ENCODE measurements at regions not wholly inside any gene's neighbourhood (a gene's known extent, or its start where the extent isn't known, plus 50 kb on each side); places are given as distances from the start of the nearest gene placed in this dataset.

- Histone ChIP-seq H3K27ac (ENCODE audit: low read depth, low read length) (no peak overlapping the region), H3K9ac (ENCODE audit: low read depth, low read length) (no peak overlapping the region), H3K4me3 (ENCODE audit: low read depth, low read length) (no peak overlapping the region), H3K36me3 (ENCODE audit: control insufficient read depth, insufficient read depth, low read length) (no peaks in the 10 kb centered on the region), H3K27me3 (ENCODE audit: control insufficient read depth, insufficient read depth, low read length) (no peaks in the 10 kb centered on the region), H3K9me3 (ENCODE audit: control insufficient read depth, insufficient read depth, low read length) (no peaks in the 10 kb centered on the region), H3K4me1 (ENCODE audit: control insufficient read depth, insufficient read depth, low read length) (peaks cover 3% of the 10 kb centered on the region; the same call in 1 of the 2 replicates)
Measured at GRCh38 chr2:146801886-146802285, 1042.9 kb upstream of the ACVR2A start.

GRCh38 chr2:146786396-146786795 is 1058.4 kb upstream of the ACVR2A start:
- H3K4me3 ChIP-seq (ENCODE audit: low read depth, low read length) = no peak overlapping the region
- no peak overlapping the region for H3K27ac ChIP-seq (ENCODE audit: low read depth, low read length)
- H3K4me1 ChIP-seq (ENCODE audit: control insufficient read depth, insufficient read depth, low read length) = no peaks in the 10 kb centered on the region
- H3K9me3 ChIP-seq (ENCODE audit: control insufficient read depth, insufficient read depth, low read length) = peaks cover 19% of the 10 kb centered on the region
- H3K9ac ChIP-seq (ENCODE audit: low read depth, low read length) = no peak overlapping the region
- no peaks in the 10 kb centered on the region for H3K27me3 ChIP-seq (ENCODE audit: control insufficient read depth, insufficient read depth, low read length)
- H3K36me3 ChIP-seq (ENCODE audit: control insufficient read depth, insufficient read depth, low read length) = no peaks in the 10 kb centered on the region

- H3K27ac ChIP-seq (ENCODE audit: low read depth, low read length) = no peak overlapping the region
- no peak overlapping the region for H3K4me3 ChIP-seq (ENCODE audit: low read depth, low read length)
- H3K9me3 ChIP-seq (ENCODE audit: control insufficient read depth, insufficient read depth, low read length) = peaks cover 19% of the 10 kb centered on the region
- H3K27me3 ChIP-seq (ENCODE audit: control insufficient read depth, insufficient read depth, low read length) = no peaks in the 10 kb centered on the region
- no peaks in the 10 kb centered on the region for H3K4me1 ChIP-seq (ENCODE audit: control insufficient read depth, insufficient read depth, low read length)
- H3K9ac ChIP-seq (ENCODE audit: low read depth, low read length) = no peak overlapping the region
- no peaks in the 10 kb centered on the region for H3K36me3 ChIP-seq (ENCODE audit: control insufficient read depth, insufficient read depth, low read length)
Measured at GRCh38 chr2:146785101-146785500, 1059.7 kb upstream of the ACVR2A start.

- Histone ChIP-seq H3K27me3 (ENCODE audit: control insufficient read depth, insufficient read depth, low read length) (no peaks in the 10 kb centered on the region), H3K4me3 (ENCODE audit: low read depth, low read length) (no peak overlapping the region), H3K9me3 (ENCODE audit: control insufficient read depth, insufficient read depth, low read length) (peaks cover 19% of the 10 kb centered on the region), H3K36me3 (ENCODE audit: control insufficient read depth, insufficient read depth, low read length) (no peaks in the 10 kb centered on the region), H3K9ac (ENCODE audit: low read depth, low read length) (no peak overlapping the region), H3K4me1 (ENCODE audit: control insufficient read depth, insufficient read depth, low read length) (no peaks in the 10 kb centered on the region), H3K27ac (ENCODE audit: low read depth, low read length) (no peak overlapping the region)
Measured at GRCh38 chr2:146784602-146785001, 1060.2 kb upstream of the ACVR2A start.

GRCh38 chr2:146777181-146777580 is 1067.6 kb upstream of the ACVR2A start:
- Histone ChIP-seq H3K4me3 (ENCODE audit: low read depth, low read length) (no peak overlapping the region), H3K27me3 (ENCODE audit: control insufficient read depth, insufficient read depth, low read length) (no peaks in the 10 kb centered on the region), H3K9me3 (ENCODE audit: control insufficient read depth, insufficient read depth, low read length) (no peaks in the 10 kb centered on the region), H3K9ac (ENCODE audit: low read depth, low read length) (no peak overlapping the region), H3K36me3 (ENCODE audit: control insufficient read depth, insufficient read depth, low read length) (no peaks in the 10 kb centered on the region), H3K27ac (ENCODE audit: low read depth, low read length) (no peak overlapping the region), H3K4me1 (ENCODE audit: control insufficient read depth, insufficient read depth, low read length) (no peaks in the 10 kb centered on the region)

- Histone ChIP-seq H3K36me3 (ENCODE audit: control insufficient read depth, insufficient read depth, low read length) (no peaks in the 10 kb centered on the region), H3K9me3 (ENCODE audit: control insufficient read depth, insufficient read depth, low read length) (no peaks in the 10 kb centered on the region), H3K27me3 (ENCODE audit: control insufficient read depth, insufficient read depth, low read length) (no peaks in the 10 kb centered on the region), H3K27ac (ENCODE audit: low read depth, low read length) (no peak overlapping the region), H3K4me1 (ENCODE audit: control insufficient read depth, insufficient read depth, low read length) (no peaks in the 10 kb centered on the region), H3K4me3 (ENCODE audit: low read depth, low read length) (no peak overlapping the region), H3K9ac (ENCODE audit: low read depth, low read length) (no peak overlapping the region)
Measured at GRCh38 chr2:146776596-146776995, 1068.2 kb upstream of the ACVR2A start.

- Histone ChIP-seq H3K36me3 (ENCODE audit: control insufficient read depth, insufficient read depth, low read length) (no peaks in the 10 kb centered on the region), H3K4me1 (ENCODE audit: control insufficient read depth, insufficient read depth, low read length) (no peaks in the 10 kb centered on the region), H3K4me3 (ENCODE audit: low read depth, low read length) (no peak overlapping the region), H3K9ac (ENCODE audit: low read depth, low read length) (no peak overlapping the region), H3K27me3 (ENCODE audit: control insufficient read depth, insufficient read depth, low read length) (no peaks in the 10 kb centered on the region), H3K27ac (ENCODE audit: low read depth, low read length) (no peak overlapping the region), H3K9me3 (ENCODE audit: control insufficient read depth, insufficient read depth, low read length) (no peaks in the 10 kb centered on the region)
Measured at GRCh38 chr2:146771531-146771930, 1073.3 kb upstream of the ACVR2A start.

- Histone ChIP-seq H3K4me1 (ENCODE audit: control insufficient read depth, insufficient read depth, low read length) (no peaks in the 10 kb centered on the region), H3K27ac (ENCODE audit: low read depth, low read length) (no peak overlapping the region), H3K36me3 (ENCODE audit: control insufficient read depth, insufficient read depth, low read length) (no peaks in the 10 kb centered on the region), H3K4me3 (ENCODE audit: low read depth, low read length) (no peak overlapping the region), H3K27me3 (ENCODE audit: control insufficient read depth, insufficient read depth, low read length) (no peaks in the 10 kb centered on the region), H3K9ac (ENCODE audit: low read depth, low read length) (no peak overlapping the region), H3K9me3 (ENCODE audit: control insufficient read depth, insufficient read depth, low read length) (no peaks in the 10 kb centered on the region)
Measured at GRCh38 chr2:146764301-146764700, 1080.5 kb upstream of the ACVR2A start.

GRCh38 chr2:146762786-146763185 is 1082.0 kb upstream of the ACVR2A start:
- no peaks in the 10 kb centered on the region for H3K36me3 ChIP-seq (ENCODE audit: control insufficient read depth, insufficient read depth, low read length)
- no peak overlapping the region for H3K9ac ChIP-seq (ENCODE audit: low read depth, low read length)
- H3K4me1 ChIP-seq (ENCODE audit: control insufficient read depth, insufficient read depth, low read length) = no peaks in the 10 kb centered on the region
- H3K27ac ChIP-seq (ENCODE audit: low read depth, low read length) = no peak overlapping the region
- no peaks in the 10 kb centered on the region for H3K9me3 ChIP-seq (ENCODE audit: control insufficient read depth, insufficient read depth, low read length)
- no peaks in the 10 kb centered on the region for H3K27me3 ChIP-seq (ENCODE audit: control insufficient read depth, insufficient read depth, low read length)
- H3K4me3 ChIP-seq (ENCODE audit: low read depth, low read length) = no peak overlapping the region

- Histone ChIP-seq H3K27ac (ENCODE audit: low read depth, low read length) (no peak overlapping the region), H3K27me3 (ENCODE audit: control insufficient read depth, insufficient read depth, low read length) (no peaks in the 10 kb centered on the region), H3K9me3 (ENCODE audit: control insufficient read depth, insufficient read depth, low read length) (no peaks in the 10 kb centered on the region), H3K4me1 (ENCODE audit: control insufficient read depth, insufficient read depth, low read length) (no peaks in the 10 kb centered on the region), H3K36me3 (ENCODE audit: control insufficient read depth, insufficient read depth, low read length) (no peaks in the 10 kb centered on the region), H3K4me3 (ENCODE audit: low read depth, low read length) (no peak overlapping the region), H3K9ac (ENCODE audit: low read depth, low read length) (no peak overlapping the region)
Measured at GRCh38 chr2:146754606-146755005, 1090.2 kb upstream of the ACVR2A start.

GRCh38 chr2:146748046-146748445 is 1096.8 kb upstream of the ACVR2A start:
- Histone ChIP-seq H3K9me3 (ENCODE audit: control insufficient read depth, insufficient read depth, low read length) (no peaks in the 10 kb centered on the region), H3K4me1 (ENCODE audit: control insufficient read depth, insufficient read depth, low read length) (no peaks in the 10 kb centered on the region), H3K36me3 (ENCODE audit: control insufficient read depth, insufficient read depth, low read length) (no peaks in the 10 kb centered on the region), H3K4me3 (ENCODE audit: low read depth, low read length) (no peak overlapping the region), H3K27ac (ENCODE audit: low read depth, low read length) (no peak overlapping the region), H3K9ac (ENCODE audit: low read depth, low read length) (no peak overlapping the region), H3K27me3 (ENCODE audit: control insufficient read depth, insufficient read depth, low read length) (no peaks in the 10 kb centered on the region)

- Histone ChIP-seq H3K4me3 (ENCODE audit: low read depth, low read length) (no peak overlapping the region), H3K4me1 (ENCODE audit: control insufficient read depth, insufficient read depth, low read length) (no peaks in the 10 kb centered on the region), H3K27ac (ENCODE audit: low read depth, low read length) (no peak overlapping the region), H3K9ac (ENCODE audit: low read depth, low read length) (no peak overlapping the region), H3K27me3 (ENCODE audit: control insufficient read depth, insufficient read depth, low read length) (no peaks in the 10 kb centered on the region), H3K9me3 (ENCODE audit: control insufficient read depth, insufficient read depth, low read length) (no peaks in the 10 kb centered on the region), H3K36me3 (ENCODE audit: control insufficient read depth, insufficient read depth, low read length) (no peaks in the 10 kb centered on the region)
Measured at GRCh38 chr2:146741260-146741659, 1103.6 kb upstream of the ACVR2A start.

Measured in HUES48 (cell line).